Esophagus muscularis mucosa (tissue), 3 donors: ENCODE measurements at regions not wholly inside any gene's neighbourhood (a gene's known extent, or its start where the extent isn't known, plus 50 kb on each side); places are given as distances from the start of the nearest gene placed in this dataset.

Source experiments
- POLR2A ChIP-seq: fragments of 450-650 bp; IDR thresholded peaks from one replicate; pipeline ENCODE4 v1.6.1; 2017; ENCODE audit warnings: antibody characterized with exemption, moderate library complexity, mild to moderate bottlenecking, low read depth
- TF ChIP-seq, protein P1 (sequence below), 3 experiments: fragments of 200-600 bp in 2 of 3; fragments of 450-650 bp in 1 of 3; sonication (generic) in 2 of 3; IDR thresholded peaks; one replicate each; pipeline ENCODE4 v1.5.1; 2017 to 2019; ENCODE audit warnings: antibody characterized with exemption in 3 of 3, mild to moderate bottlenecking in 2 of 3, moderate library complexity in 1 of 3

DNA sequence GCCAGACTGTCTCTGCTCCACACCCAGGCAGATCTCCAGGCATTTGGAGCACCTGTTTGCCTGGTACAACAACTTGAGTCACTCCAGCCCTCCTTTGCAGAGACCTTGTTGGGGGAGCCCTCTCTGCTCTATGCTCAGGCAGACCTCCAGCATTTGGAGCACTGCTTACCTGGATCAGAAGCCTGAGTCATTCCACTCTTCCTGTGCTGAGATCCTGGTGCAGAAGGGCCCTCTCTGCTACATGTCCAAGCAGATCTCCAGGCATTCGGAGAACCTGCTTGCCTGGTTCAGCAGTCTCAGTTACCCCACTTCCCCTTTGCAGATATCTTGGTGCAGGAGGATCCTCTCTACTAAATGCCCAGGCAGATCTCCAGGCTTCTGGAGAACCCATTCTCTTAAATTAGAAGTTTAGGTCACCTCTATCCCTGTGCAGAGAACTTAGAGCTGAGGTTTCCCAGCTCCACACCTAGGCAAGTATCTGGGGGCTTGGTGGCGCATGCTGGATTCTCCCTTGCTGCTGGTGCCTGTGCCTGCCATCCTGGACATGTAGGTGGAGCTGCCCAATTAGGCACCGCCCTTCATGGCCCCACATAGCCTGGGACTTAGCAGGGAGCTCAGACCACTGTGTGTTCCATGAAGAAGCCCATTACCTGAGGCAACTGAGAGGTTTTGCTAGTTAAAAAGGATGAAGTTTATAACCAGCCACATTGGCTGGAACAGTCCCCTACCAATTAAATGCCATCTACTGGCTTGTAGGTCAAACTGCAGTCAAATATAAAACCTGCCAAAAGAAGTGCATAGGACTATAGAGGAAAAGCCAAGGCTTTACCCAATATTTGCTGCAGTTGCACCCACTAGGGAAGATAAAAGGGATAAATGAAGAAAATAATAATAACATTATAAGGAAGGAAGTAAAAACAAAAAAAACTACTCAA lies 97.6 kb upstream of the SLITRK6 start:
- TF ChIP-seq, protein P1, sequence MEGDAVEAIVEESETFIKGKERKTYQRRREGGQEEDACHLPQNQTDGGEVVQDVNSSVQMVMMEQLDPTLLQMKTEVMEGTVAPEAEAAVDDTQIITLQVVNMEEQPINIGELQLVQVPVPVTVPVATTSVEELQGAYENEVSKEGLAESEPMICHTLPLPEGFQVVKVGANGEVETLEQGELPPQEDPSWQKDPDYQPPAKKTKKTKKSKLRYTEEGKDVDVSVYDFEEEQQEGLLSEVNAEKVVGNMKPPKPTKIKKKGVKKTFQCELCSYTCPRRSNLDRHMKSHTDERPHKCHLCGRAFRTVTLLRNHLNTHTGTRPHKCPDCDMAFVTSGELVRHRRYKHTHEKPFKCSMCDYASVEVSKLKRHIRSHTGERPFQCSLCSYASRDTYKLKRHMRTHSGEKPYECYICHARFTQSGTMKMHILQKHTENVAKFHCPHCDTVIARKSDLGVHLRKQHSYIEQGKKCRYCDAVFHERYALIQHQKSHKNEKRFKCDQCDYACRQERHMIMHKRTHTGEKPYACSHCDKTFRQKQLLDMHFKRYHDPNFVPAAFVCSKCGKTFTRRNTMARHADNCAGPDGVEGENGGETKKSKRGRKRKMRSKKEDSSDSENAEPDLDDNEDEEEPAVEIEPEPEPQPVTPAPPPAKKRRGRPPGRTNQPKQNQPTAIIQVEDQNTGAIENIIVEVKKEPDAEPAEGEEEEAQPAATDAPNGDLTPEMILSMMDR (IDR thresholded peaks at IDR 0.05), result no peak
- TF ChIP-seq POLR2A, result no peak
